ENCODE measurements at regions not wholly inside any gene's neighbourhood (a gene's known extent, or its start where the extent isn't known, plus 50 kb on each side); places are given as distances from the start of the nearest gene placed in this dataset.

DNA sequence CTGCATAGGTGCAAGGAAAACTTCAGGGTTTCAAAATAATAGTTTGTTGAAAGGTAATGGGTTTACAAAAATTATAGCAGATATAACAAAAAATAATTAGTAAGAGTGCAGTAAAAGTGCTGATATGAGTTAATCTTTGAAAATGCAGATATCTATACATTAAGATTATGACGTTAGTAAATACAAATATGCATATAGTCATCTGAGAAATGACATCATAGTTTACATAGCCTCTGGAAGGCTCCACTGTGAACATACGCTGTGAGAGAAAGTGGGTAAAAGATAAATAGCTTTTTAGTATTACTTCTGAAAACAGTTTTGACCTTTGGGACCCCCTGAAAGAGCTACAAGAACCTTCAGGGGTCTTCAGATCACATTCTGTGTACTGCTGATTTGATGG is 356.2 kb upstream of the SNX7 start:
- TF ChIP-seq, protein P1, sequence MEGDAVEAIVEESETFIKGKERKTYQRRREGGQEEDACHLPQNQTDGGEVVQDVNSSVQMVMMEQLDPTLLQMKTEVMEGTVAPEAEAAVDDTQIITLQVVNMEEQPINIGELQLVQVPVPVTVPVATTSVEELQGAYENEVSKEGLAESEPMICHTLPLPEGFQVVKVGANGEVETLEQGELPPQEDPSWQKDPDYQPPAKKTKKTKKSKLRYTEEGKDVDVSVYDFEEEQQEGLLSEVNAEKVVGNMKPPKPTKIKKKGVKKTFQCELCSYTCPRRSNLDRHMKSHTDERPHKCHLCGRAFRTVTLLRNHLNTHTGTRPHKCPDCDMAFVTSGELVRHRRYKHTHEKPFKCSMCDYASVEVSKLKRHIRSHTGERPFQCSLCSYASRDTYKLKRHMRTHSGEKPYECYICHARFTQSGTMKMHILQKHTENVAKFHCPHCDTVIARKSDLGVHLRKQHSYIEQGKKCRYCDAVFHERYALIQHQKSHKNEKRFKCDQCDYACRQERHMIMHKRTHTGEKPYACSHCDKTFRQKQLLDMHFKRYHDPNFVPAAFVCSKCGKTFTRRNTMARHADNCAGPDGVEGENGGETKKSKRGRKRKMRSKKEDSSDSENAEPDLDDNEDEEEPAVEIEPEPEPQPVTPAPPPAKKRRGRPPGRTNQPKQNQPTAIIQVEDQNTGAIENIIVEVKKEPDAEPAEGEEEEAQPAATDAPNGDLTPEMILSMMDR (IDR thresholded peaks at IDR 0.05): no peak
- no peak for TF ChIP-seq EZH2 (IDR thresholded peaks at IDR 0.05)

Measured in neural progenitor cell (in vitro differentiated cells).